GF-D8 (cell line): ENCODE measurements at regions not wholly inside any gene's neighbourhood (a gene's known extent, or its start where the extent isn't known, plus 50 kb on each side); places are given as distances from the start of the nearest gene placed in this dataset.
"Not testable (repeated sequence)": the region's sequence is repeated elsewhere in the genome, so short reads cannot be mapped to it uniquely, and the experiment has no call there.

Source experiments
- DNase-seq: peaks from one replicate; lab custom pipeline; 2025; lab: John Stamatoyannopoulos, UW

- no peak for DNase-seq
Measured at GRCh38 chr5:126677121-126677520, 76.4 kb downstream of the PHAX start.

- DNase-seq = peak; percentile 46
Measured at GRCh38 chr5:126680191-126680817, 79.6 kb downstream of the PHAX start.

GRCh38 chr5:126681314-126681713 is 80.6 kb downstream of the PHAX start:
- not testable (repeated sequence) for DNase-seq

GRCh38 chr5:126681970-126682369 is 81.2 kb downstream of the PHAX start:
- DNase-seq = no peak

- DNase-seq = no peak
Measured at GRCh38 chr5:126682856-126683255, 82.1 kb downstream of the PHAX start.

GRCh38 chr5:126683912-126684311 is 83.2 kb downstream of the PHAX start:
- no peak for DNase-seq

GRCh38 chr5:126684656-126685442 is 84.1 kb downstream of the PHAX start:
- DNase-seq = not testable (repeated sequence)

GRCh38 chr5:126686451-126687126 is 85.8 kb downstream of the PHAX start:
- DNase-seq = peak; percentile 27

- DNase-seq = no peak
Measured at GRCh38 chr5:126692971-126693370, 84.0 kb upstream of the LMNB1 start.

GRCh38 chr5:126693806-126694205 is 83.1 kb upstream of the LMNB1 start:
- no peak for DNase-seq

GRCh38 chr5:126694403-126694802 is 82.5 kb upstream of the LMNB1 start:
- DNase-seq = no peak

GRCh38 chr5:126695091-126695490 is 81.8 kb upstream of the LMNB1 start:
- no peak for DNase-seq

GRCh38 chr5:126707080-126707479 is 69.9 kb upstream of the LMNB1 start:
- DNase-seq = no peak

GRCh38 chr5:126715765-126716164 is 61.2 kb upstream of the LMNB1 start:
- no peak for DNase-seq

GRCh38 chr5:126716861-126717260 is 60.1 kb upstream of the LMNB1 start:
- no peak for DNase-seq

GRCh38 chr5:126718236-126718868 is 58.6 kb upstream of the LMNB1 start:
- DNase-seq = no peak

GRCh38 chr5:126720369-126720768 is 56.6 kb upstream of the LMNB1 start:
- DNase-seq = no peak

- no peak for DNase-seq
Measured at GRCh38 chr5:126723643-126724042, 53.3 kb upstream of the LMNB1 start.
